Endothelial cell of hepatic sinusoid (primary cell): ENCODE measurements at regions not wholly inside any gene's neighbourhood (a gene's known extent, or its start where the extent isn't known, plus 50 kb on each side); places are given as distances from the start of the nearest gene placed in this dataset.
"Not testable (repeated sequence)": the region's sequence is repeated elsewhere in the genome, so short reads cannot be mapped to it uniquely, and the experiment has no call there.

Source experiments
- in situ Hi-C: cut with HindIII; loops from 2 replicates; pipeline ENCODE4 v1.10.0; 2017; ENCODE audit warnings: low sequenced_read_pairs

GRCh38 chr13:44853641-44854040 lies 135.6 kb downstream of the NUFIP1 start:
- in situ Hi-C loops, result no loop called here

GRCh38 chr13:44848920-44849676 lies 140.2 kb downstream of the NUFIP1 start:
- in situ Hi-C loops, result no loop called here

- in situ Hi-C loops, result not testable (repeated sequence)
Observed at GRCh38 chr13:44845281-44846058, 143.8 kb downstream of the NUFIP1 start.

- in situ Hi-C loops, result no loop called here
Observed at GRCh38 chr13:44844786-44845185, 144.5 kb downstream of the NUFIP1 start.

- in situ Hi-C loops, result no loop called here
Observed at GRCh38 chr13:44843403-44843802, 145.9 kb downstream of the NUFIP1 start.

GRCh38 chr13:44842158-44842557 lies 147.1 kb downstream of the NUFIP1 start:
- in situ Hi-C loops, result no loop called here

GRCh38 chr13:44840131-44840530 lies 149.1 kb downstream of the NUFIP1 start:
- in situ Hi-C loops, result no loop called here

GRCh38 chr13:44837250-44837649 lies 152.0 kb downstream of the NUFIP1 start:
- in situ Hi-C loops, result no loop called here

GRCh38 chr13:44834404-44834803 lies 154.9 kb downstream of the NUFIP1 start:
- in situ Hi-C loops, result no loop called here

GRCh38 chr13:44833626-44834025 lies 155.6 kb downstream of the NUFIP1 start:
- in situ Hi-C loops, result no loop called here

- in situ Hi-C loops, result no loop called here
Observed at GRCh38 chr13:44833139-44833538, 156.1 kb downstream of the NUFIP1 start.

GRCh38 chr13:44826591-44827350 lies 162.5 kb downstream of the NUFIP1 start:
- in situ Hi-C loops, result no loop called here

GRCh38 chr13:44825953-44826352 lies 163.3 kb downstream of the NUFIP1 start:
- in situ Hi-C loops, result no loop called here

- in situ Hi-C loops, result not testable (repeated sequence)
Observed at GRCh38 chr13:44823555-44823954, 165.7 kb downstream of the NUFIP1 start.

GRCh38 chr13:44822291-44822690 lies 167.0 kb downstream of the NUFIP1 start:
- in situ Hi-C loops, result no loop called here

GRCh38 chr13:44819772-44820171 lies 169.5 kb downstream of the NUFIP1 start:
- in situ Hi-C loops, result no loop called here

GRCh38 chr13:44819245-44819644 lies 170.0 kb downstream of the NUFIP1 start:
- in situ Hi-C loops, result no loop called here

- in situ Hi-C loops, result no loop called here
Observed at GRCh38 chr13:44818428-44818827, 170.8 kb downstream of the NUFIP1 start.

- in situ Hi-C loops, result no loop called here
Observed at GRCh38 chr13:44818016-44818415, 171.3 kb downstream of the NUFIP1 start.

- in situ Hi-C loops, result no loop called here
Observed at GRCh38 chr13:44817131-44817671, 172.1 kb downstream of the NUFIP1 start.

GRCh38 chr13:44816701-44817100 lies 172.6 kb downstream of the NUFIP1 start:
- in situ Hi-C loops, result no loop called here
